IPS-18c (cell line): ENCODE measurements at regions not wholly inside any gene's neighbourhood (a gene's known extent, or its start where the extent isn't known, plus 50 kb on each side); places are given as distances from the start of the nearest gene placed in this dataset.

Source experiments
- H3K4me3 ChIP-seq: 2 replicates; pipeline ENCODE4 v1.7.0; 2013; ENCODE audit warnings: low read depth, mild to moderate bottlenecking, low read length, moderate library complexity; ENCODE audit not compliant: insufficient read depth
- H3K9me3 ChIP-seq: one replicate; pipeline ENCODE4 v1.6.1; 2013; ENCODE audit warnings: mild to moderate bottlenecking, low read length, moderate library complexity; ENCODE audit not compliant: control insufficient read depth, insufficient read depth

DNA sequence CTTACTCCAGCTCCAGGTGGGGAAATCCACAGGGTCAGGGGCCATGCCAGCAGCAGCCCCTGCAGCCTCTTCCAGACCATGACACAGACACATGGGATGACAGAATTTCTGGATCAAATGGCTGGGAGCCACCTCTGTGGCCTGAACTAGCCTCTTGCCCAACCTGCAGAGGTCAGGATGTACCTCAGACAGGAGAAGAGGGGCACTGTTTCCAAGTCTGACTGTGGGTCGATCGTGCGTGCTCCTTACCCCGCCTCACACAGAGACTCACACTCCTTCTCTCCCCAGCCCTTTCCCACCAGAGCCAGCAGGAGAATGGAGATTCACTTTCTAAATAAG lies 131.9 kb downstream of the FAM43A start:
- Histone ChIP-seq H3K9me3 (no peaks in the 10 kb centered on the region), H3K4me3 (no peak overlapping the region)

DNA sequence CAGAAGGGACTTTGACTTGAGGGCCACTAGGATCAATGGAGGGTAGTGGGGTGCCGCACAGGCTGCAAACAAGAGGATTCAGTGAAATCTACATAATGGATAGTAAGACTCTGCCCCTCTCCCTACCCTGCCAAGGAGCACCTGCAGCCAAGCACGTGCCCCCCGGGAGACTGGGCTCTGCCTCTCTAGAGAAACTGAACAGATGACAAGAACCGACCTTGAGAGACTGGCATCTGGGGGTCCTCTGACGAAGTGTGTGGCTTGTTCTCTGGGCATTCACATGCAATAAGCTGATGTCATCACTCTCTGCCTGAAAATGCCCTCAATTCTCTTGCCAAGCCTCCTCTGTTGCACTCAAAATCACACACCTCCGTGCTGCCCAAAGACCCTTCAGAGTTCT lies 132.3 kb downstream of the FAM43A start:
- no peak overlapping the region for H3K4me3 ChIP-seq
- no peaks in the 10 kb centered on the region for H3K9me3 ChIP-seq

DNA sequence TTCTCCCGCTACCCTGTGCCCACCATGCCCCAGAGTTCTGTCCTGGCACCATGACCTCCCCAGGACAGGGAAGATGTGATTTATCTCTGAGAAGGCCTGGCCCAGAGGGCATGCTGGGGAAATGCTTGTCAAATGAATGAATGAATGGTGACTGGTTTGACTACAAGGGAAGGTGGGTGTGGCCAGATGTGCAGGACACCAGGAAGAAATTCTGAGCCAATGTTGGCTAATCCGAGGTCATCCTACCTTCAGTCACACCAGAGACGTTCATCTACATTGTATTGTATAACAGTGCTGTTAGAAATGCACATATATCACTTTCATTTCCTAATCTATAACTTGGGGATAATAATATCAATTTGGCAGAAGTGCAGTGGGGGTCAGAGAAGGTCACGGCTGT lies 138.4 kb downstream of the FAM43A start:
- peaks cover 2% of the 10 kb centered on the region for H3K9me3 ChIP-seq
- no peak overlapping the region for H3K4me3 ChIP-seq

DNA sequence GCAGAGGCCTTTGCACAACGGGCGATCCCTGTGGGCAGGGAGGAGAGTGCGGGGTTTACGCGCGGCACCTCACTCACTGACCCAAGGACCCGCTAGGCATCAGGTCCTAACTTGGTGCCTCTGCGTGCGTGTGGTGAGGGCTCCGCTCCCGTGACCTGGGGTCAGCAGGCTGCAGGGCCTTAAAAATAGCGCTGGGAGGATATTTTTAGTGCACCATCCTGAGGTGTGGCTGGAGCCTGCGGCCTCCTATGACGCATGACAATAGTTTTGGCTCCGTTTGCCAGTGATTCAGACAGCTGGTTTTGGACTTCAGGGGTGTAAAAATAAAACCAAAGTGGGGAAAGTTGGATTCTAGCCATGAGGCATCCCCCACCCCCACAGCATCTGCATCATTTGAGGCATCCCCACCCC lies 139.0 kb downstream of the FAM43A start:
- peaks cover 2% of the 10 kb centered on the region for H3K9me3 ChIP-seq
- no peak overlapping the region for H3K4me3 ChIP-seq

DNA sequence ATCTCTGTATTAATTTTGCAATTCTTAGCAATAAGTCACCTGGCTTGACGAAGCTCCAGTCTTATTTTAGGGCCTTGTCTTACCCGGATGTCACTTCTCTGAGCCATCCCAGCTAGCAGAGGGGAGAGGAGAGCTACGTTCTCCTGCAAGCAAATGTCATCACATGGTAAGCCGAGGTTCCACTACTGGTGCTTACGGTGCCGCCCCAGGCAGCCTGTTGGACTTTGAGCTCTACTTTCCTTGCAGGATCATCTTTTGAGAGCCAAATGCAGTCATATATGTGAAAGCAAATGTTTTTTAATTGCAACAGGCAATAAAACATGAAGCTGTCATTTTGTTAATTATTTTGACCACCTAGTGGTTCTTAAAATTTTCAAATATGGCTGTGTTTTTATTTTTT lies 140.9 kb downstream of the FAM43A start:
- H3K9me3 ChIP-seq, result peaks cover 2% of the 10 kb centered on the region
- H3K4me3 ChIP-seq, result no peak overlapping the region

DNA sequence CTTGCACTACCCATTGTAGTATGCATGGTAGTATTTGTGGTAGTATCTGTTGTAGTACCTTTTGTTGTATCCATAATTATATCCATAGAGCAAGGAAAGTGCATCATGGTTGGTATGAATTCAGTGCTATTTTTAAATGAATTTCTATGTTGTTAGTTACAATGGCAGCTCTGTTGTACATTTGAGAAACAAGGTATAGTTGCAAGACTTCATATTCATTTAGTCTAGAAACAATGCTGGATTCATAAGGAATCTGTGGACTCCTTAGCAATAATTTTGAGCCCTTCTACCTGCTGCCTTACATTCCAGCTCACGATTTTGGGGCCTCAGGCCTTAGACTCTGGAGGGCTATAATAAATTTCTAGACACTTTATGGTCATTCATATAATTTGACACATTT lies 141.8 kb downstream of the FAM43A start:
- Histone ChIP-seq H3K9me3 (peaks cover 2% of the 10 kb centered on the region), H3K4me3 (no peak overlapping the region)

DNA sequence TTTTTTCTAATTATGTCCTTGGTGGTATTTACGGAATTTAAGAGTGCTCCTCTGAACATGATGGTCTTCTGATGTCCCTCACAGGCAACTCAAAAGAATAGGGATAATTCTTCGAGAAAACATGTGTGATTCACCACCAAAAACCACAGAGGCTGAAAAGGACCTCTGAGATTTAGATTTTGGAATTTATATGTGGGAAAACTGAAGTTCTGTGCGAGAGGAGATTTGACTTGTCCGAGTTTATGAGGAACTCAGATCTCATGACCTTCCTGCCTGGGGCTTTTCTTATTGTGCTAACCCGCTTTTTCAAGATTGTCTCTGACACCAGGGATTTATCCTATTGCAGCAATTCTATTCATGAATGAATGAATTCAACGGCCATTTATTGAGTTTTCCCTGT lies 142.4 kb downstream of the FAM43A start:
- Histone ChIP-seq H3K9me3 (peaks cover 2% of the 10 kb centered on the region), H3K4me3 (no peak overlapping the region)

DNA sequence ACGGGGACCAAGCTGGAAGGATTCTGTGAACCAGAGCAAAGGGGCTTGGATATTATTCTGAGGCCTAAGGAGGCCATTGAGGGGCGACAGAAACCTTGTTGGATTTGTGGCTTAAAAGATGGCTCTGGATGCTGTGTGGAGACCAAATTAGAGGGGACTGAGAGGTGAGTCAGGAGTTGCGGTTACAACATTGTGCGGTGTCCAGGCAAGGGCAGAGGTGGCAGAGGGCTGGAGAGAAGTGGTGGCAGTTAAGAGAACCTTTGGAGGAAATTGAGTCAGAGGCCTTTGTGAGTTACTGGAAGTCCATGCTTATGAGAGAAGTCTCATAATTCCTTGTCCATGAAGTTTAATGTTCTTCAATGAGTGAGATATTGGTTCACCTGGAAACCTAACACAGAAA lies 143.2 kb downstream of the FAM43A start:
- no peak overlapping the region for H3K4me3 ChIP-seq
- H3K9me3 ChIP-seq, result peaks cover 2% of the 10 kb centered on the region

DNA sequence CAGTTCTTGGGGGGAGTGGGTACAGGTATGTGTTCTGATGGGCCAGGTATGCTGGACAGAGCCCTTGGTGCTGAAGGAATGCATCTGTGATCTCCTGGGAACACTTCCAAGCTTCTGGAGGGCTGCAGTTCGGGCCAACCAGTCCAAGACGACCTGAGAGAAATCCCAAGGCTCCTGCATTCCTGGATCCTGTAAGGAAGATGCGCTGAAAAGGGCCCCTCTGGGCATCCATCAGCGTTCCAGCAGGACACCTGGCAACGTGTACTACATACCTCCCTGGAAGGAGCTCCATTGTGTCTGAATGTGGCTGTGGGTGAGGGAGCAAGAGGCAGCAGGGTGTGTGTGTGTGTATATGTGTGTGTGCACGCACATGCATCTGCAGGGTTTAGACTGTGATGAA lies 144.7 kb downstream of the FAM43A start:
- Histone ChIP-seq H3K4me3 (no peak overlapping the region), H3K9me3 (peaks cover 2% of the 10 kb centered on the region)

DNA sequence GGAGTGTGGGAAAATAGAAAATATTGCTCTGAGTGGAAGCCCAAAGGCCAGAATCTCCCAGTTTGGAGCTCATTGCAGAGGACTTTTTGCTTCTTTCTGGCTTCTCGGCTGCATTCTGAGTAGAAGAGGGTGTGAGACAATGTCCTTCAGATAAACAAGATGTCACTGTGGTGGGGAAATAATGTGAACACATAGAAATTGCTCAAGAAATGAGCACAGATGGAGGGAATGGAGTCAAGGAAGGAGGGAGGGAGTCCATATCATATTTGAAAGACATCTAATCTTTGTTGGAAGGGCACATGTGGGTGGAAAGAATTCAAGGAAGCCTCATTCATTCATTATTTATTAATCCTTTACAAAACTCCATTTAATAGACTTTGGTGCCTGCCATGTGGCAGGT lies 145.3 kb downstream of the FAM43A start:
- Histone ChIP-seq H3K4me3 (no peak overlapping the region), H3K9me3 (peaks cover 2% of the 10 kb centered on the region)

DNA sequence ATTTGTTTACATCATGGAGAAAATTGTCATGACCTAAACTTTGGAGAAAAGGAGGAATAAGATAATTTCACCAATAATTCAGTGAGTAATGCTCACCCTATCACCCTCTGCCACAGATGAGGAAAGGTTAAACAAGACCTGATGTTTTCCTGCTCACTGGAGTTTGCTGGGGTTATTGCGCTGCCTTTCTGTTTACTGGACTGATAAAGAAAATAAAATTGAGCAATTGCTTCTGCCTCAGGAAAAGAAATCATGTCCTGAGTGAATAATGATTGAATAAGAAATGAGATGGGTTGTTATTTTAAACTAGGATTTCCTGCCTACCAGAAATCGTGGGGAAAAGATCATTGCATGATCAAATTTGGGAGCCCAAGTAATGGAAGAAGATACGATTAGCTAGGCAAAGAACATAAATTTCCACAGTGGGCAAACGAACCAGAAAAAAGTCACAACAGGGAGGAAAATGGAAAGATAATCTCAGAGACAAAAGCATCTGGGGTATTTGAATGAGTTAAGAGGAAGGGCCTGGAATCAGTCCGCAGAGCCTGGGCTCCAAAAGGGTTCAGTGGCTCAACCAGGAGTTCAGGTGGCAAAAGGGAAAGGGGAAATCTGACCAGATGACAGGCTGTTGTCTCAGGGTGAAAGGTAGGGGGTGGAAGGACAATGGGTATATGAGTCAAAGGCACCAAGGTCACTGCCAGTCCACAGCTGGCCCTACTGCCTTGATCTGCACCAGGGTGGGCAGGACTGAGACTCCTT lies 146.8 kb downstream of the FAM43A start:
- peaks cover 2% of the 10 kb centered on the region for H3K9me3 ChIP-seq
- H3K4me3 ChIP-seq, result no peak overlapping the region

DNA sequence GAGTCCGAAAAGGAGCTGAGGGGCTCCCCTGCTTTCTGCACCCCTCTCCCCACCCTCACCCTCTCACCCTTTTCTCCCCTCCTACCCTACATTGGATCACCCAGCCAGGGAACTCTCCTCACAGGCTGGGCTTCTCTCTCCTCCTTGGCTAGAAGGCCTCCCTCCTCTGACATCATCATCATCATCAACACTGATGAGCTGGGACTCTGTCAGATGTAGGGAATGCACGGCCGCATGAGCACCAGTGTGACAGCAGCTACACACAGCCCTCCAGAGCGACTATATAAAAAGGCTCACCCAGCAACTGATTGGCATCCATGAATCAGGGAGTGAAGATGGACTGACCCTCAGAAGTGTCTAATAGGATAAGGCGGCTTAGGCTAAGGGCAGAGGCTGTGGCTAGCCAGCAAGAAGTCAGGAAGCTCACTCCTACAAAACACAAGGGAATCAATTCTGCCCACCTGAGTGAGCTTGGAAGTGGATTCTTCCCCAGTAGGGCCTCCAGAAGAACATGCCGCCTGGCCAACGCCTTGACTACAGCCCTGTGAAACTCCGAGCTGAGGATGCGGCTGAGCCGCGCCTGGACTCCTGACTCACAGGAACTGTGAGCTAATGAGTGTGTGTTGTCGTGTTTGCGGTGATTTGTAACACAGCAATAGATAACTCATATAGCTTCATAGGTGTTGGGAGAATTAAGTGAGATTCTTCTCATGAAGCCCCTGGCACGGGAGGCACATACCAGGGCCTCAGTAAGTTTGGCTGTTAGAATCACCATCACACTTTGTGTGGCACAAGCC lies 147.6 kb downstream of the FAM43A start:
- peaks cover 2% of the 10 kb centered on the region for H3K9me3 ChIP-seq
- no peak overlapping the region for H3K4me3 ChIP-seq

DNA sequence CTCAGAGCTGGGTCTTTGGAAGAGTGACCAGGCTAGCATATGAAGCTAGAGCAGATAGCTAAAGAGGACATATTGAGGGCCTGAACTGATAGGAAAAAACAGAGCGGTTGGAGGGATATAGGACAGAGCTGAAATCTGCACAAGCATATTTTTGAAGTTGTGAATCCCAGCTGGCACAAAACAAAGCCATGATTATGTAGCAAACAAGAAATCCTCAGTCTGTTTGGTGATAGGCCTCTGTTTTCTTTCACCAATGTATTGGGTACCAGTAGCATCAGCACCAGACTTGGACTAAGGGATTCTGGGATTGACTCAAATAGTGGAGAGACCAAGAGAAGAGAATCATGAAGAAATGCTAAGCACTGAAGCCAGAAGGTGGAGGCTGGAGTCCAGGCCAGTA lies 151.0 kb downstream of the FAM43A start:
- no peak overlapping the region for H3K4me3 ChIP-seq
- no peaks in the 10 kb centered on the region for H3K9me3 ChIP-seq

DNA sequence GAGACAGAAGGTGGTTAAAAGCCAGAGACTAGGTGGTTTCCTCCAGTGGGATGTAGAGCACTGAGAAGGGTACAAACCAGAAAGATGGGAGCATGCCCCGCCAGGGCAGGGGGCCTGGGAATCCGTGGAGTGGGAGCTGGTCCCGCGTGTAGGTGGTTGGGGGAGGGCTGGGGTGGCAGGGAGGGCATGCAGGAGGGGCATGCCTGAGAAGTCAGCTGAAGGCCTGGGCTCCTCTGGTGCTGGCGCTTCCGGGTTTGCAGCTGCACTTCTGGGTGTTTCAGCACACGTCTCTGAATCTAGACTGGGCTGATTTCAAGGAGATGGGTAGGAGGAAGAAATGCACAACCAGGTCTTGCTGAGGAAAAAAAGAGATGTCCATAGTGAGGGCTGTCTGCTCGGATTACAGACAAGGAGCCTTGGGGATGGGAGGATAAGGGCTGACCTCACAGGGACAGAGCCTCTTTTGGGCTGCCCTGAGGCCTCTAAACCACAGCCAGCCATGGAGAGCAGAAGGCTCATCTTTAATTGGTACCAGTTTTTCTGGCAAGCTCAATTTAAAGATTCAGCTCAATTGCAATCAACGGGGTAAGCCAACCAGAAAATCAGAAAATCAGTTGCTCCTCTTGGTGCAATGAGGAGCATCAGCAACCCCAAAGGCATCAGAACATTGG lies 151.9 kb downstream of the FAM43A start:
- Histone ChIP-seq H3K4me3 (no peak overlapping the region), H3K9me3 (no peaks in the 10 kb centered on the region)

DNA sequence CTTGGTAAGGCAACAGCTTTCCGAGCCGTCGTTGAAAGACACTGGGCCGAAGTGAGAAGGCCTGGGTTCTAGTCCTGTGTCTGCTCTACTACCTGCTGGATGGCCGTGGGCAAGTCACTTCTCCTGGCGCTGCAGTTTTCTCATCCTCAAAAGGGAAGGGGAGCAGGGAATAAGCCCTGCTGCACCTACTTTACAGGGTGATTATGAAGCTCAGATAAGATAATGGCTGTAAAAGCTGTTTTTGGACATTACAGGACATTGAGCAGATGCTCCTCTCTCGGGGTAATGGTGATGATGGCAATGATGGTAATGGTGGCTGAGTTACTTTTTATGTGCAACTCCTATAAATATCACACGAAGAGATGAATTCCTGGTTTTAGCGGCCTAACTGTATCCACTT lies 152.6 kb downstream of the FAM43A start:
- Histone ChIP-seq H3K4me3 (no peak overlapping the region), H3K9me3 (no peaks in the 10 kb centered on the region)

DNA sequence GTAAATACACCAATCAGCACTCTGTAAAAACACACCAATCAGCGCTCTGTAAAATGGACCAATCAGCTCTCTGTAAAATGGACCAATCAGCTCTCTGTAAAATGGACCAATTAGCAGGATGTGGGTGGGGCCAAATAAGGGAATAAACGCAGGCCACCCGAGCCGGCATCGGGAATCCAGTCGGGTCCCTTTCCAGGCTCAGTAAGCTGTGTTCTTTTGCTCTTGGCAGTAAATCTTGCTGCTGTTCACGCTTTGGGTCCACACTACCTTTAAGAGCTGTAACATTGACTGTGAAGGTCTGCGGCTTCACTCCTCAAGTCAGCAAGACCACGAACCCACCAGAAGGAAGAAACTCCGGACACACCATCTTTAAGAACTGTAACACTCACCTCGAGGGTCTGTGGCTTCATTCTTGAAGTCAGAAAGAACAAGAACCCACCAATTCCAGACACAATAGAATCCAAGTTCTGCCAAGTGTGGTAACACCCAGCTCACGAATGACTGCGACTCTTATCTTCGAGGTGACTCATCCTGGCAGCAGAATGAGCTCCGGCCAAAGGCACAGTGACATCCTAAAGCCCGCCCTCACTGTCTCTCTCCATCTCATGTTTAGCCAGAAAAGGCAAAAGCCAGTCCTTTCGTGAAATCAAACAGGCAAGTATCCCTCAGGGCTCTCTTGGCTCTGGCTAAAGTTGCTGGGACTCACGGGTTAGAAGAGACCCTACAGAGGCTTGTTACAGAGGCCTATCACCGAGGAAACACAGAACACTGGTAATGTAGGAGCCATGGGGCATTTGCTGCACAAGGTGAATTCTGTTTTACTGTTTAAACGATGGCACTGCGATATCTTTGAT lies 155.2 kb downstream of the FAM43A start:
- Histone ChIP-seq H3K4me3 (no peak overlapping the region), H3K9me3 (no peaks in the 10 kb centered on the region)

DNA sequence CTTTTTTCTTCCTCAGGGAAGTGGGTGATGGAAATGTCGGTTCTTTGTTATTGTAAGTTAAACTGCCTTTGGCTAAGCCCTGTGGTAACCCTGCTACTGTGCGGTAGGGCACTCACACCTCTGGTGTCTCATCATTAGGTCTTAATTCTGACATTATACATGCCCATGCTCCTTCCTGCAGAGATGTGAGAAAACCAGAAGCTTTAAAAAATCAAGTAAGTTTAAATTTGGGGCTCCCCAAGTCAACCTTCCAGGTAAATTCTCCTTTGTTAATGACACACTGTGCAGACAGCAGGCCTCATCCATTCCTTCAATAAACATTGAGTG lies 155.8 kb downstream of the FAM43A start:
- no peak overlapping the region for H3K4me3 ChIP-seq

More for the DNA sequence above, 155.8 kb downstream of the FAM43A start:
- H3K9me3 ChIP-seq, result no peaks in the 10 kb centered on the region
